CD4-positive, alpha-beta T cell treated with Interleukin-10 for 1 hour (primary cell): ENCODE measurements at regions not wholly inside any gene's neighbourhood (a gene's known extent, or its start where the extent isn't known, plus 50 kb on each side); places are given as distances from the start of the nearest gene placed in this dataset.

Experiments used
- DNase-seq: peaks from one replicate; pipeline ENCODE4 v3.0.0-alpha.2; 2020

DNA sequence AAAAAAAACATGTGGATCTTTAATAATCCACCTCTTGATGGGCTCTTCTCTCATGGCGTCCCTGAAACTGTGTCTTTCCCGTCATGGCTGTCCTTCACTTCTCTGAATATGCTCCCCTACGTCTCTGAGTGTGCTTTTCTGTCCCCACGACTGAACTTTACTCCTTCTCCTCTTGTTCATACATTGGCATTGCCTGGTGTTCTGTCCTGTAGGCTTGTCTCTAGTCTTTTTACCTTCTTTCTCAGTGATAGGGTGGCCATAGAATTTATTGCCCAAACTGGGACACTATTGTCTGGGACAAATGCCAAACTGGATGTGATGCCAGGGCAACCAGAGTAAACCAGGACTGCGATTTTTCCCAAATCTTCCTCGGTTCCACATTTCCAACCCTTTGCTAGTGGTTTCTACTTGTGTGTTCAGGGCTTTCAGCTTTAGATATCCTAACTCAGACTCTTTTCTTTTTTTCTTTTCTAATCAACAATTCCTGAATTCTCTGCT lies 202.2 kb downstream of the ATP23 start:
- DNase-seq, result no peak

DNA sequence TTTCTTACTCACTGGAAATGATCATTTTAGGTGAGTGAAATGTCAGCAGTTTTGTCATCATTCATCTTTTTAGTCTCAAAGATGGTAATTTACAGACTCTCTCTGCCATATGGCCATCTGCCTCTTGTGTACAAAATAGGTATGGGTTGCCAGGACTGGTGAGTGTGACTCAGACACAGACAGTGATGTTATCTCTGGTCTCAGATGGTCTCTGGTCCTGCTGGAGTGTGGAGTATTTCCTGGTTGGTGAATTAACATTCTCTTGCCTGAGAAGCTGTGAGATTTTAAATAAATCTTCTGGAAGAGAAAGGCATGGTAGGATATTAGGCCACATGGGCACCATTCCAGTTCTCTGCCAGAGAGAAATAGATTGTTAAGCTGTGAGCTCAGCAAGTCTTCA lies 207.0 kb downstream of the ATP23 start:
- DNase-seq, result no peak

DNA sequence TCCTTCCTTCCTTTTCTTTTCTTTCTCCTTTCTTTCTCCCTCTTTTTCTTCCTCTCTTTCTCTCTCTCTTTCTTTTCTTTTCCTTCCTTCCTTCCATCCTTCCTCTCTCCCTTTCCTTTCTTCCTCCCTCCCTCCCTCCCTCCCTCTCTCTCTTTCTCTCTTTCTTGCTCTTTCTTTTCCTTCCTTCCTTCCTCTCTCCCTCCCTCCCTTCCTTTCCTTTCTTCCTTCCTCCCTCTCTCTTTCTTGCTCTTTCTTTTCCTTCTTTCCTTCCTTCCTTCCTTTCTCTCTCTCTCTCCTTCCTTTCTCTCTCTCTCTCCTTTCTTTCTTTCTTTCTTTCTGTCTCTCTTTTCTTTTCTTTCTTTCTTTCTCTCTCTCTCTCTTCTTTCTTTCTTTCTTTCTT lies 207.6 kb downstream of the ATP23 start:
- DNase-seq, result no peak

DNA sequence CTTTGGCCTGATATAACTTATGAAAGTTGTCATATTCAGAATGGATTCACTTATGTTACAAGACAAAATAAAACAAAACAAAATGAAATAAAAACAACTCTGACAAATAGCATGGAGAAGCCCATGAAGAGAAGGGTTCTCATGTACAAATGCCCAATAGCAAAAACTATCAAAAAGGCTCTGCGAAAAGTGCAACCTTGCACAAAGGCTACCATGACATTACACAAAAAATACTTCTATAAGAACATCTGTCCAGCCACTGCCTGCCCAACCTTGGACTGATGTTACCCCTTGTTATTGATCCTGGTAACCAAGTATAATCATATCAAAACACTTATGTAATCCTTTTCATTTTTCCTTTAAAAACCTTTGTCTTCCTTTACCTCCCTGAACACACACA lies 213.0 kb downstream of the ATP23 start:
- no peak for DNase-seq

DNA sequence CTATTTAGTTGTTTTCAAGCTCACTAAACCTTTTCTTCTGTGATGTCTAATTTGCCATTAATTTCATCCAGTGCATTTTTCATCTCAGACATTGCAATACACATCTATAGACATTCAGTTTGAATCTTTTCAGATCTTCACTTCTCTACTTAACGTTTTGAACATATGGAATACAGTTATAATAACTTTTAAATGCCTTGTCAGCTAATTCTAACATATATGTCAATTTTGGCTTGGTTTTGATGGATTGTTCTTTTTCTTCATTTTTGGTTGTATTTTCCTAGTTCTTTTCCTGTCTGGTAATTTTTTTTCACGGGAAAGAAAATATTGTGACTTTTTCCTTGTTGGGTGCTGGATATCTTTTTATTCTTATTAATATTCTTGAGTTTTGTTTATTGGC lies 215.3 kb downstream of the ATP23 start:
- DNase-seq, result no peak

DNA sequence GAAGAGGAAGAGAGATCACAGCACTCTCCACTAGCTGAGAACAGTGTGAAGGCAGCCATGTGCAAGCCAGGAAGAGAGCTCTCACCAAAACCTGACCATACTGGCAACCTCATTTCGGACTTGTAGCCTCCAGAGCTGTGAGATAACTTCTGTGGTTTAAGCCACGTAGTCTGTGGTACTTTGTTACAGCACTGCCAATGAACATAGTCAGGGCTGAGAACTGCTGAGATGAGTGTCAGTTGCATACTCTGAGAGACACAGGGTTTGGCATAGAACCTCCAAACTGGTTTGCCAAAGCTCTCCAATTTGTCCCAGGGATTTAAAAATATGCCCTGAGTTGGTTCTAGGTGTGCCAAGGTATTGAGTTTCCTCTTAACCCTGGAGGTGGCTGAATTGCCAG lies 218.6 kb downstream of the ATP23 start:
- DNase-seq, result no peak

DNA sequence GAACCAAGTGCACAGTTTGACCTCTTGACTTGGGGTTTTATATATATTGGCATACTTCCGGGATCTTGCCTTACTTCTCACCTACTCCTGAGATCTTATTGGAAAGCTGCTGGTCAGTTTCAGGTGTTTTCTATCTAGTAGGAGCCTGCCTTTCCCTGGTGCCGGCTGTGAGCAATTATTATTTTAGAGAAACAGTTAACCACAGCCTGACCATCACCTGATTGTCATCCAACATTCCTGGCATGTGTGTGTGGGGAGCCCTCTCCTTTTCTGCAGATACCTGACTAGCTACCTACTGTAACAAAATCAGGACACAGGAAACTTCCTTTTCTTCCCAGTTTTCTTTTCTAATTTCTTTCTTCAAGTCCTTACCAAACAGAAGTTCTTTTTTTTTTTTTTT lies 220.4 kb downstream of the ATP23 start:
- DNase-seq, result no peak

DNA sequence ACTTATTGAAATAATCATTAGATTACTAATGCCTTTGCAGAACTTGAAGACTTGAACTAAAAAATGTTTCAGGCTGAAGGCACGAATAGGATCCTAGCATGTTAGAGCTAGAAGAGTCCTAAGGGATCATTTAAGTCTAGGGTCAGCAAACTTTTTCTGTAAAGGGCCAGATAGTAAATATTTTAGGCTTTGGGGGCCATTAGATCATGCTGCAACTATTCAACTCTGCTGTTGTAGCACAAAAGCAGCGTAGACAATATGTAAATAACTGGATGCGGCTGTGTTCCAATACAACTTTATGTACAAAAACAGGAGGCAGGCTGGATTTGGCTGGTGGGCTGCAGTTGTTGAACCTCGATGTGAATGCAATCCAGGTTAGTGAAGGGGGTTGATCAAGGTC lies 221.7 kb downstream of the ATP23 start:
- DNase-seq, result no peak

DNA sequence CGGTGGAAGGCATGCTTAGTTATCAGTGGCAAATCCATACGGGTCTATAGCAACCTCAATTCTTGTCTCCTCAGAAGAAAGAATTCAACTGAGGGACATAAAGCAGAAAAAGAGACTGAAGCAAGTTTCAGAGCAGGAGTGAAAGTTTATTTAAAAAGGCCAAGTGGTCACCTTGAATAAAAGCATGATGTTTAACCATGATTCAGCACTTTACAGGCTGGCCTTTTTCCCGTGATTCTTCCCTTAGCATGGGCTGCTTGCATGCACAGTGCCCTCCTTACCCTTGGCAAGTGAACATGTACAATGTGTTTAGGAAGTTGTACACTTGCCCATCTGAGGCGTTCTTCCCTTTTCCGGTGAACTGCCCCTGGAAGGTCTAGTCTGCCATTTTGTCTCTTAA lies 225.3 kb downstream of the ATP23 start:
- no peak for DNase-seq

DNA sequence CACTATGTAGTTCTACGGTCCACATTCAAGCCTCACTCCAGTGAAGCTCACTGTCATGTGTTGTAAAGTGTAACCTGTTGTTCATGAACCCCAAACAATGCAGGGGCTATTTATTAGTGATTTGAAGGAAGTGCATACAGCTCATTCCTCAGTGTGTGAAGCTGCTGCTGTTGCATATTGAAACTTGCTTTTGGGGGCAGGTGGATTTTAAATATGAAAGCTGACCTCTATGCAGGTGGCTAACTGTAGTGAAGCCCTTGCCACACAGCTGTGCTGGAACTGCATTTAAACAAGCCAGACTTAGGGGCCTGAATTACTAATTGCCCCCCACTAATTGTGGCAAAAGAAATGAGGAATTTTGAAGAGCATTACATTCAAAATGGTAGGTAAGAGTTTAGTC lies 226.3 kb downstream of the ATP23 start:
- DNase-seq, result no peak

DNA sequence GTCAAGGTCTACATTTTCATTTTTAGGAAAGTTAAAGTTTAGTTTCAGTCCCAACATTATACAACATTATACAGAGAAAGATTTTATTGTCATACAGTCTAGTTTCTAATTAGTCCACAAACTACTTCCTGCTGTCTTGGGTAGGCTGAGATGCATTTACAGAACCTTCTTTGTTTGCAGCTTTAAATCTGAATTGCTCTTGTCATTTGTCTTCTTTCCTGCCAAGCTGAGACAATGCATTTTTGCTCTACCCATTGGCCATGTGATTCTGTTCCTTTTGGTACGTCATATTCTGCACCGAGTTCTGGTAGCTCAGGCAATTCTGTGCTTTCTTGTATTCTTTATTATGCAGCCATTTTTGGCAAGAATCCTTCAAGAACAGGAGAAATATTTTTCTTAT lies 228.5 kb downstream of the ATP23 start:
- DNase-seq, result no peak

DNA sequence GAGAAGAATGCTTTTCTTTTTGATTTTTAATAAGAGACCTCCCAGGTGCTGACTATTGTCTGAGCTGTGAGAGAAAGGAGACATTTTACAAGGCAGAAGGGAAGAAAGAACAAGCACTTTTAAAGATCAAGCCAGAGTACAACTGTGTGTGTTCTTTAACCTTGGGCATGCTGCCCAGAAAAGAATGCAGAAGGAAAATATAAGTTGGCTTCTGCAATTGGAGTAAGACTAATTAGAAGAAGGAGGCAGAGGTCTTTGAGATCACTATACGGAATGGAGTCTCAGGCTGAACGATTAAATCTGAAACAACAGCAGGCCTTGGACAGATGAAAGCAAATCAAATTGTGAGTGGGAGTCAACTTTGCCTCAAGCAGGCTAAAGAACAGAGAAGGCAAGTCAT lies 230.5 kb downstream of the ATP23 start:
- DNase-seq, result no peak

DNA sequence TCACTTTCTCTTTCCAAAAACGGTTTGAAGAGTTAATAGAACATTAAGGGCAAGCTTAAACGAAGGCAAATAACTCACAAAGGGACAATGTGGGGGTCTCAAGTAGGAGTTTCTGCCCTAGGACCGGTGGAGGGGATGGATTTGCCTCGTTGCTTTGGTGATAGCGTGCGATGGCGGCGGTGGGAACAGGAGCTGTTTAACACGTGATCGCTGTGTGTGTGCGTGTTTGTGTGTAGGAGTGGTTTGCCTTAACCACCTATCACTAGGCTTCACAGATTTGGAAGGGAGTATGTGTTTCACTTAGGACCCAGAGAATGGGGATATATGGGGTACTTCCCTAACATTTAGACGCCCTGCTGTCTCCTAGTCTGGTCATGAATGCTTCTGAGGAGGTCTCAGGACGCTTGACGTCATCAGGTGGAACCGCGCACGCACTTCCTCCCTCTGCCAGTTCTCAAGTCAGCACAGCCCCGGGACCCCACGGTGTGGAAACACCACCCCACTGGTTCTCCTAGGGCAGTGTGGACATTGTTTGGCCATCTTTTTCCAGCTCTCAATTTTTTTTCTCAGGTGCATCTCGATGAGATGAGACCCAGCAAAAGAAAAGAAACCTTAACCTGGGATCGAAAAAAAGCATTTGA lies 231.2 kb downstream of the ATP23 start:
- no peak for DNase-seq

DNA sequence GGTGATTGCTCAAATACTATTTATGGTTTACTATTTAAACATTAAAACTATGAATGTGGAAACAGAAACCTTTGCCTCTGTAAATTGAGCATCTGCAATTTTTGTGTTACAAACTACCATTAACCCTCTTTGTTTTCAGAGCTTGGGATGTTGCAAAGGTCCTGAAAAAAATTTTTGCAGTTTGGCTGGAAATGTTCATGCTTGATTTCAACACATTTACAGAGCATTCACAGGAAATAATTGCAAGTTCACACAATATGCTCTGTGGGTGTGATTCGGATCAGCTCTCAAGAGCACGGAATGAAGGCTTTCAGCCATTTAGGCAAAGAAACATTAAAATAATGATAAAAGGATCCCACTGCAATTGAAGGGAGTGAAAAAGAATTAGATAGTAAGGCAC lies 232.9 kb downstream of the ATP23 start:
- no peak for DNase-seq

DNA sequence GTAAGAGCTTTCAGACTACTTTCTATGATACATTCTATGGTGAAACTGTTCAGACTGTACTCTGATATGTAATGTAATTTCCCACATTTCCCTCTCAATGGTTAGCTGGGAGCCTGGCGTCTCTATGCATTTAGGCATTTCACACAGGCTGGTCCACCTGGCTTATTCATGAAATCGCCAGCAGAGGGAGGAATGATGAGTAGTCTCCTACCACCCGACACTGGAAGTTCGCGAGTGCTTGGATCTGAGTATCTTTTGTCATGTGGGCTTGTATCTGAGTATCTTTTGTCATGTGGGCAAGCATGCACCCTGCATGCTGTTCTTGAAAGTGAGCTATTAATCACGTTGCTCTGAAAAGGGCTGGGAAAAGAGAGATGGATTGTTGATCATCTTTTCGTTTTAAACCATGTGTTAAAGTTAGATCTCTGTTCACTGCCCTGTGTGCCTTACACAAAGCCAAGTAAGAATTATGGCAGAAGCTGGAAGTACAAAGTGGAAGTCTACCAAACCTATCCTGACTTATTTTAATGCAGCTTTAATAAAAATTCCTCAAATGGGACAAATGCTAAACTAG lies 235.0 kb downstream of the ATP23 start:
- DNase-seq, result no peak

DNA sequence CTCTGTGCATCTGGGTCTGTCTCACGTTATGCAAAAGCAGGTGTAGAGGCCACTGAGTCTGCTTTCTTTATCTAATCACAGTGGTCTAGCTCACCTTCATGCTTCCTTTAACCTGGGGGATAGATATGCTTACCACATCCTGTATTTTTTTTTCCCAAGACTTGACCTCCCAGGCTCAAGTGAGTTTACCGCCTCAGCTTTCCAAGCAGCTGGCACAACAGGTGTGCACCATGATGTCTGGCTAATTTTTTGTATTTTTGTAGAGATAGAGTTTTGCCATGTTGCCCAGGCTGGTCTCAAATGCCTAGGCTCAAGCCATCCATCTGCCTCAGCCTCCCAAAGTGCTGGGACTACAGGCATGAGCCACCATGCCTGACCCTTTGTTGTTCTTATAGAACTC lies 236.0 kb downstream of the ATP23 start:
- no peak for DNase-seq

DNA sequence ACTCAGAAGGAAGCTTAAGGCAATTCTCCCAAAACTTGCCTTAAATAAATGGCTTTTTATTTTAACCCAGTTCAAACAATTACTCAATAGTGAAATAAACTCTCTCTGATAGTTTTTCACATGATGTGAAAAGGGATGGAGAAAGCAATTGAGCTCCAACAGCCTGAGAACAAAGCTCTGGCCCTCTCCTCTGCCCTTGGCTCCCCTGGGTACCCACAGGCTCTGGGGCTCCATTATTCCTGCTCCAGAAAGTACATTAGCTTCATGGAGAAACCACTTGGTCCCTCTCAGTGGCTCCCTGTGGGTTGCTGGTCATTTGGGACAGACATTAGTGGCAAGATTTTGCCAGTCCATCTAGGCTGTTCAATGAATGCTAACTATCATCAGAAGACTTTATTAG lies 242.8 kb downstream of the ATP23 start:
- no peak for DNase-seq

DNA sequence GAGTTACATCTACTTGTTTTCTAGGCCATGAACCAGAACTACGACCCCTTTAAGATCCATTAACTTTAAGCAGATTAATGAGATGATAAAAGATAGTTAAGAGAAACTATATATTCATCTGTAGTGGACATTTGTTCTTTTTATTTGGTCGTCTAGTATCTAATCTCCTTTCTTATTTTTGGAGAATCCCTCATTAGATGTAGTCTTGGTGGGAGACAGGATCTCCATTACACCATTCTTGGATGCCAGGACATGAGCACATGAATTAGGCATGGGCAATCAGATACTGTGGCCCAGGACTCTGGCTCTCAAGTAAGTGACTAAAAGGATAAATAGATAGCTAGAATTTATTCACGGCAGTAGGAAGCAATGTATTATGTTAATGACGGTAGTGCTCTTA lies 245.0 kb downstream of the ATP23 start:
- DNase-seq, result no peak

DNA sequence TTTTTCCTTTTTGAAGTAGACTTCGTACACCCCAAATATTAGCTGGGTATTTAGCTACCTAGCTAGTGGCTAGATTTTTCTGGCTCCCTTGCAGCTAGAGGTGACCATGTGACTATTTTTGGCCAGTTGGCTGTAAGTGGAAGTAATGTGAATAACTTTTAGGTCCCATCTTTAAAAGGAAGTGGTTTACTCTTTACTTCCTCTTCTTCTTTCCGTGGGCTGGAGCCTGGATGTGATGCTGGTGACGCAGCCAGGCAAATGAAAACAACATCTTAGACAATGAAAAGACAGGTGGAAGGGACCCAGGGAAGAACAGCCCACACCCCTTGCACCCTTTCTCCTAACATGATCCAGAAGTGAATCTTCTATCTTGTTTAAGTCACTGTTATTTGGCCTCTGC lies 245.5 kb downstream of the ATP23 start:
- DNase-seq, result no peak

DNA sequence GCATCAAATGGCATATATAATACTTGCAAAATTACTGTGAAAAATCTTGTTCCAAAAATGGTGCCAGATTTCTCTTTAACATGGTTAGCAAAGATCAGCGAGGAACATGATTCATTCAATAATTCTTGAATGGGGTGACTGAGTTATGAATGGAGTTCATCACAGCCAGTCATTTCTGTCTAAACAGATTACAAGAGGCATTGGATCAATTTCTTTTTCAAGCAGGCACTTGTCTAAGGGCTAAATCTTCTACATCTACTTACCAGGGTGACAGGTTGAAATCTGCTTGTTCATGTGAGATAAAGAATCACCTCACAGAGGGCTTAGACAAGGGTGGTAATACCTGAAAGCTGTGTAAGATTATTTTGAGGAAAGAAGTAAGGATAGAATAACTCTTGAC lies 247.7 kb downstream of the ATP23 start:
- DNase-seq, result no peak

DNA sequence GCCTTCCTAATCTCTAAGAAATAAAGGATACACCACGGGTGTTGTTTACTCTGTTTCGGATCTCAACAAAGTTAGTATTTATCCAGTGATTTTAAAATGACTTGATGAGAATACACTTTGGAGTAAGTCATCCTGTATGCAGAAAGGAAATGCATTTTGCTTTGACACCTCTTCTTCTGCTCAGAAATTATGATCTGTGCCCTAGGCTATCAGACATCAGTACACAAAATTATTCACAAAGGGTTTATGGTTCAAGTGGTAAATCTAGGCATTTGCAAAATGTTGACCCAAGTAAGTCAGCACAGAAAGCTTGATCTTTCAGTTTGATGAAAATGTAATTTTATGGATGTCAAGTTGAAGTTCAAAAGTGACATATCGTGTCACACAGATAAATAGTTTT lies 248.5 kb downstream of the ATP23 start:
- no peak for DNase-seq

DNA sequence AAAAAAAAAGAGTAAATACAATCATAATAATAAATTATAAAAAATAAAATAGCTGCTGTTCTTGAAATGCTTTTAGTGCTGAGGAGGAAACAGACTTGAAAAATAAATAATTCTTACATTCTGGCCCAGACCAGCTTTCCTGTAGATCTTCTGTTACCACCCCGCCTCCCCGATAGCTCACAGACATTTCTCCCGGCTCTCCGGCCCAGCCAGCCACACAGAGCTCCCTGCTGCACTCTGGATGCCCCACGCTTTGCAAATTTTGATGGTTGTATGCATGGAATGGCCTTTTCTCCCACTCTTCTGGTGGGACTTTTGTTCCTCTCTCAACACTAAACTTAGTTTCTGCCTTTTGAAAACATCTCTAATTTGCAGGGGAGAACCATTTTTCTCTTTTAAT lies 249.3 kb downstream of the ATP23 start:
- DNase-seq, result no peak

DNA sequence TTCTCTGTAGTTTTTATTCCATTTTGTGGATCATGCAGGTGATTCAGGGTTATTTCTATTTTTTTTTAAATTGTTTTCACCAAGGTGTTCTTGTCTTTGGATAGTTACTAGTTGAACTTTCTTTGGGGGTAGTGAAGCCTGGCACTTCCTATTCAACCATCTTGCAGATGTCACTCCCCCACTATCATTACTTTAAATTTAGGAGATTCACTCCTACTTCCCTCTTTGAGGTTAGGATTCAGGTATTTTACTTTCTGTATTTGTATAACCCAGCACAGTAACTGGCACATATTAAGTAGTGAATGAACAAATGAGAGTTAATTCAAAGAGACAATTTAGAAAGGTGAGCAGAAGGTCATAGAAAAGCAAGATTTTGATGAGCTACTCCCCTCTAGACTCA lies 255.6 kb downstream of the ATP23 start:
- no peak for DNase-seq

DNA sequence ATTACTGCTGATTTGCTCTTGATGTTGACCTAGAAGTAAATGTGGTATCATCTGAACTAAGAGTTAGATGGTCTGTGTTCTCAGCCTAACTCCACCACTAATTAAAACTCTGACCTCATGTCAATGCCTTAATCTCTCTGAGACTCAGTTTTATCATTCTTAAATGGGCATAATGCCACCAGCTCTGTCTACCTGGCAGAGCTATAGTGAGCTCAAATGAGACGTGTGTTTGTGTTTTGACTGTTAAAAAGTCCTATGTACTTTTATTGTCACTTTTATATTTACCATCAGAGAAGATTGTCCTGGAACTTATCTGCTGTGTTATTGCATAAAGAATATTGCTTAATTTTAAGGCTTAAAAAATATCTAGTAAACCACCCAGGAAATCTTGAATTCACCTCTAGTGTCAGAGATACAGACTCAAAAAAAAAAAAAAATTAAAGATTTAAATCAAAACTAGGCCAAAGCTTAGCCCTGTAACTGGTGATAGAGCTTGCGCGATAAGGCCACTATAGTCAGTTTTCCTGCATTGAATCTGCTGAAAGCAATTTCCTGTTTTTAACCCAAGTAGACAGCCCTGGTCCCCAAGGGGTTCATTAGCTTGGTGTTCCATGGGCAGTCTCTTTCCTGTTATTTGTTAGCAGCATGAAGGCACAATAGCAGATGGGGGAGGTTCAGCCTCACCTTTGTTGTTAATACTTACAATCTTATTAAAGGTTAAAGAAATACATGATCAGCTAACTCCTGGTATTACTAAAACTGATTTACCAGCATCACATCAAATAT lies 261.8 kb downstream of the ATP23 start:
- no peak for DNase-seq

DNA sequence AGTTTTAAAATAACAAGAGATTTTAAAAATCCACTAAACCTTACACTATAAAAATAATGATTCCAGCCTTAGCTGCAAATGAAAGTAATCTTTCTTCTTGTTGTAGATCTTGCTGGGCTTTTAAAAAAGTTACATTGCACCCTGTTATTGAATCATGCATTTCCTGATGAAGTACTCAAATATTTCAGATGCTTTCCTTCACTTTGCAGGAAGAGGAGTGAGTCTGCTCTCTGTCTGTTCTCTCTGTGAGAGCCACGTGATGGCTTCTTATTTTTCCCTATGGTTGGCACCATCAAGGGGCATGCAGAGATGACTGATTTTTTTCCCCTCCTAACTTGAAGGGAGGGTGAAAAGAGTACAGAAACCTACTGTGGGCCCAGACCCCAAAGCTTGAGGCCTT lies 262.7 kb downstream of the ATP23 start:
- DNase-seq, result no peak
